K562 (cell line): ENCODE measurements at regions not wholly inside any gene's neighbourhood (a gene's known extent, or its start where the extent isn't known, plus 50 kb on each side); places are given as distances from the start of the nearest gene placed in this dataset.

Experiments
- CCNT2 ChIP-seq: IDR thresholded peaks from 2 replicates; pipeline ENCODE4 v1.6.1; 2011; ENCODE audit warnings: borderline replicate concordance, low read depth, mild to moderate bottlenecking, moderate library complexity, mixed read lengths, low read length; ENCODE audit not compliant: insufficient read length; ENCODE audit errors: extremely low read depth
- CTCF ChIP-seq, 3 experiments: IDR thresholded peaks in 2 of 3; conservative IDR thresholded peaks in 1 of 3; 2 replicates each; pipeline ENCODE4 v1.5.1; 2011 to 2012; ENCODE audit warnings: low read length in 3 of 3, mild to moderate bottlenecking in 3 of 3, control low read depth in 2 of 3, improper control_type of control experiment in 1 of 3, inconsistent platforms in 1 of 3, low read depth in 1 of 3, mixed read lengths in 1 of 3, moderate library complexity in 1 of 3; ENCODE audit not compliant: insufficient read depth in 2 of 3
- ESRRB ChIP-seq: fragments of 250-450 bp; sonication (Bioruptor Pico); IDR thresholded peaks from 2 replicates; pipeline ENCODE4 v1.5.0; 2020; ENCODE audit warnings: mild to moderate bottlenecking, moderate library complexity, borderline replicate concordance
- GTF2F1 ChIP-seq: IDR thresholded peaks from 2 replicates; pipeline ENCODE4 v1.6.1; 2011; ENCODE audit warnings: low read depth, low read length, improper control_type of control experiment
- KLF13 ChIP-seq: fragments of 450-650 bp; IDR thresholded peaks from 2 replicates; pipeline ENCODE4 v1.6.1; 2016; ENCODE audit warnings: missing genetic modification characterization, low read depth, mild to moderate bottlenecking, missing compliant biosample characterization, moderate library complexity, borderline replicate concordance
- NCOA1 ChIP-seq: fragments of 450-650 bp; IDR thresholded peaks from 2 replicates; pipeline ENCODE4 v1.6.1; 2016; ENCODE audit warnings: low read depth
- NFIC ChIP-seq: fragments of 450-650 bp; IDR thresholded peaks from 2 replicates; pipeline ENCODE4 v1.6.1; 2017; ENCODE audit warnings: mild to moderate bottlenecking, inconsistent platforms
- TAF1 ChIP-seq: IDR thresholded peaks from 2 replicates; pipeline ENCODE4 v1.6.1; 2011; ENCODE audit warnings: mild to moderate bottlenecking, low read length, moderate library complexity; ENCODE audit not compliant: insufficient read depth, control insufficient read depth, severe bottlenecking; ENCODE audit errors: extremely low read depth
- TARDBP ChIP-seq: fragments of 450-650 bp; IDR thresholded peaks from 2 replicates; pipeline ENCODE4 v1.6.1; 2016
- ZFP91 ChIP-seq: sonication (generic); formaldehyde crosslinking; IDR thresholded peaks from 2 replicates; pipeline ENCODE4 v1.8.0; 2022; ENCODE audit warnings: mild to moderate bottlenecking, missing genetic modification reagents

- TF ChIP-seq GTF2F1 (no peak), CTCF (IDR thresholded peaks at IDR 0.05 in 2 of 3, conservative IDR thresholded peaks at IDR 0.05 in 1 of 3; ENCODE audit: insufficient read depth in 2 of 3, low read depth in 1 of 3, low read length in 3 of 3) (no peak), TARDBP (no peak), TAF1 (no peak), ESRRB (CRISPR knock-in tag) (no peak), NFIC (no peak), ZFP91 (no peak), CCNT2 (no peak), KLF13 (tag) (no peak), NCOA1 (no peak)
These were observed 59.0 kb upstream of the PDE3B start for GRCh38 chr11:14584595-14584994.
